PC-3 (cell line): ENCODE measurements at regions not wholly inside any gene's neighbourhood (a gene's known extent, or its start where the extent isn't known, plus 50 kb on each side); places are given as distances from the start of the nearest gene placed in this dataset.

Experiments used
- EZH2 ChIP-seq: fragments of 300-600 bp; sonication (generic); IDR thresholded peaks from one replicate; pipeline ENCODE4 v1.6.1; 2017; ENCODE audit warnings: antibody characterized with exemption, mild to moderate bottlenecking, low read length; ENCODE audit not compliant: unreplicated experiment
- EZH2phosphoT487 ChIP-seq: fragments of 300-600 bp; sonication (generic); IDR thresholded peaks from 2 replicates; pipeline ENCODE4 v1.6.1; 2018; ENCODE audit warnings: mild to moderate bottlenecking, antibody characterized with exemption, low read length, borderline replicate concordance
- TF ChIP-seq, protein P1 (sequence below): fragments of 300-600 bp; sonication (generic); conservative IDR thresholded peaks from 2 replicates; pipeline ENCODE4 v1.5.1; 2017; ENCODE audit warnings: antibody characterized with exemption, low read depth, mild to moderate bottlenecking, low read length

DNA sequence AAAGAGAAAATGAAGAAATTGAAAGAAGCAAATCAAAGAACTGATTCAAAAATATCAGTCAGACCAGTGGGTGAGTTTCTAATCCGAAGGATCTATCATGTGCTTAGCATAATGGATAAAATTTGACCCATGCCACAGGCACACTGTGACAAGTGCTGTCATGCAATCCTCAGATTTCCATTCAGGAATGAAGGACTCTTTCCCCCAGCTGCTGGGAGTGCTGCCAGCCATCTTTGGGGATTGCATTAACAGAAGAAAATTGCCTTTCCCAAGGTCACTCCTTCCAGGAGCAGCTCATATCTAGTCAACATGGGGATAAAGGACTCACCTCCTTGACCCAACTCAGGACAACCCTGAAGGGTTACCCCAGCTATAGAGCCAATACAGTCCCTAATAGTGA, 316.7 kb upstream of the TBX18 start:
- TF ChIP-seq, protein P1, sequence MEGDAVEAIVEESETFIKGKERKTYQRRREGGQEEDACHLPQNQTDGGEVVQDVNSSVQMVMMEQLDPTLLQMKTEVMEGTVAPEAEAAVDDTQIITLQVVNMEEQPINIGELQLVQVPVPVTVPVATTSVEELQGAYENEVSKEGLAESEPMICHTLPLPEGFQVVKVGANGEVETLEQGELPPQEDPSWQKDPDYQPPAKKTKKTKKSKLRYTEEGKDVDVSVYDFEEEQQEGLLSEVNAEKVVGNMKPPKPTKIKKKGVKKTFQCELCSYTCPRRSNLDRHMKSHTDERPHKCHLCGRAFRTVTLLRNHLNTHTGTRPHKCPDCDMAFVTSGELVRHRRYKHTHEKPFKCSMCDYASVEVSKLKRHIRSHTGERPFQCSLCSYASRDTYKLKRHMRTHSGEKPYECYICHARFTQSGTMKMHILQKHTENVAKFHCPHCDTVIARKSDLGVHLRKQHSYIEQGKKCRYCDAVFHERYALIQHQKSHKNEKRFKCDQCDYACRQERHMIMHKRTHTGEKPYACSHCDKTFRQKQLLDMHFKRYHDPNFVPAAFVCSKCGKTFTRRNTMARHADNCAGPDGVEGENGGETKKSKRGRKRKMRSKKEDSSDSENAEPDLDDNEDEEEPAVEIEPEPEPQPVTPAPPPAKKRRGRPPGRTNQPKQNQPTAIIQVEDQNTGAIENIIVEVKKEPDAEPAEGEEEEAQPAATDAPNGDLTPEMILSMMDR: no peak
- TF ChIP-seq EZH2 (no peak), EZH2phosphoT487 (no peak)
